ENCODE measurements at regions not wholly inside any gene's neighbourhood (a gene's known extent, or its start where the extent isn't known, plus 50 kb on each side); places are given as distances from the start of the nearest gene placed in this dataset.

DNA sequence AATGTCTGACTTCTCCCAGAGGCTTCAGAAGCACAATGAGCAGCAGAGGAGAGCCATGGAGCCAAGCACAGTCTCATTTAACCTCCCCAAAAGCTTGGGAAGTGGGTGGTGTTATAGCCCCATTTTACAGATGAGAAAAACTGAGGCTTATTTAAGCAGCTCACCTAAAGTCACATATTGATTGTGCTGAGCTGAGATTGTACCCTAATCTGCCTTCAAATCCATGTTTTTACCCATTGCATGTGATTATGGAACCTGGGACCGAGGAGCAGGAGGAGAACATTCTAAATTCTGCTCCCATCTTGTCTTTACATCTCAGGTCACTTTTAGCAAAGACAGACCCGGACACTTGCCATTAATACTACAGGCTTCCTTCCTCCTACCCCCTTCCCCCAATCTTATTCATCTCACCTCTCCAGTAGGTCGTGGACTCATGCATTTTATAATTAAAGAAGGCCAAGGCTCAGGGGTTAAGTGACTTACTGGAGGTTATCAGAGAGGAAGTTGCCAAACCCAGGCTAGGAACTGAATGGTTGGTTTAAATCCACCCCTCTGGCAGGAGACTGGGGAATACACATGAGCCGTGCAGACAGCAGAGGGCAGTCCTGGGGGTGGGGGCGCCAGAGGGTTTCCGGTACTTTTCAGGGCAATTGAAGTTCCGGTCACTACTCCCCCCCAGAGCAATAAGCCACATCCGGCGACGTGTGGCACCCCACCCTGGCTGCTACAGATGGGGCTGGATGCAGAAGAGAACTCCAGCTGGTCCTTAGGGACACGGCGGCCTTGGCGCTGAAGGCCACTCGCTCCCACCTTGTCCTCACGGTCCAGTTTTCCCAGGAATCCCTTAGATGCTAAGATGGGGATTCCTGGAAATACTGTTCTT is 51.0 kb upstream of the IL17B start (continued):
- TF ChIP-seq, protein P1, sequence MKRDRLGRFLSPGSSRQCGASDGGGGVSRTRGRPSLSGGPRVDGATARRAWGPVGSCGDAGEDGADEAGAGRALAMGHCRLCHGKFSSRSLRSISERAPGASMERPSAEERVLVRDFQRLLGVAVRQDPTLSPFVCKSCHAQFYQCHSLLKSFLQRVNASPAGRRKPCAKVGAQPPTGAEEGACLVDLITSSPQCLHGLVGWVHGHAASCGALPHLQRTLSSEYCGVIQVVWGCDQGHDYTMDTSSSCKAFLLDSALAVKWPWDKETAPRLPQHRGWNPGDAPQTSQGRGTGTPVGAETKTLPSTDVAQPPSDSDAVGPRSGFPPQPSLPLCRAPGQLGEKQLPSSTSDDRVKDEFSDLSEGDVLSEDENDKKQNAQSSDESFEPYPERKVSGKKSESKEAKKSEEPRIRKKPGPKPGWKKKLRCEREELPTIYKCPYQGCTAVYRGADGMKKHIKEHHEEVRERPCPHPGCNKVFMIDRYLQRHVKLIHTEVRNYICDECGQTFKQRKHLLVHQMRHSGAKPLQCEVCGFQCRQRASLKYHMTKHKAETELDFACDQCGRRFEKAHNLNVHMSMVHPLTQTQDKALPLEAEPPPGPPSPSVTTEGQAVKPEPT (CRISPR knock-in tag; IDR thresholded peaks at IDR 0.05; ENCODE audit: low read depth): 0 out of 2 replicates have a peak, but pooled peaks have one; percentile 36
- peak; percentile 99 for TF ChIP-seq ZNF629 (CRISPR knock-in tag; conservative IDR thresholded peaks at IDR 0.05)
- peak; percentile 44; the same call in 1 of the 2 replicates for TF ChIP-seq MEF2D (CRISPR knock-in tag; IDR thresholded peaks at IDR 0.05)
- peak; percentile 88 for TF ChIP-seq ZMYM3 (CRISPR knock-in tag; IDR thresholded peaks at IDR 0.05)
- TF ChIP-seq CHD4 (IDR thresholded peaks at IDR 0.05; ENCODE audit: borderline replicate concordance, low read length): peak; percentile 91
- TF ChIP-seq, protein P2, sequence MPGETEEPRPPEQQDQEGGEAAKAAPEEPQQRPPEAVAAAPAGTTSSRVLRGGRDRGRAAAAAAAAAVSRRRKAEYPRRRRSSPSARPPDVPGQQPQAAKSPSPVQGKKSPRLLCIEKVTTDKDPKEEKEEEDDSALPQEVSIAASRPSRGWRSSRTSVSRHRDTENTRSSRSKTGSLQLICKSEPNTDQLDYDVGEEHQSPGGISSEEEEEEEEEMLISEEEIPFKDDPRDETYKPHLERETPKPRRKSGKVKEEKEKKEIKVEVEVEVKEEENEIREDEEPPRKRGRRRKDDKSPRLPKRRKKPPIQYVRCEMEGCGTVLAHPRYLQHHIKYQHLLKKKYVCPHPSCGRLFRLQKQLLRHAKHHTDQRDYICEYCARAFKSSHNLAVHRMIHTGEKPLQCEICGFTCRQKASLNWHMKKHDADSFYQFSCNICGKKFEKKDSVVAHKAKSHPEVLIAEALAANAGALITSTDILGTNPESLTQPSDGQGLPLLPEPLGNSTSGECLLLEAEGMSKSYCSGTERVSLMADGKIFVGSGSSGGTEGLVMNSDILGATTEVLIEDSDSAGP (CRISPR knock-in tag; IDR thresholded peaks at IDR 0.05; ENCODE audit: borderline replicate concordance): 0 out of 2 replicates have a peak, but pooled peaks have one; percentile 70
- TF ChIP-seq FLYWCH1 (CRISPR knock-in tag; IDR thresholded peaks at IDR 0.05): peak; percentile 82; the same call in 1 of the 2 replicates
- TF ChIP-seq ARNTL (CRISPR knock-in tag; IDR thresholded peaks at IDR 0.05): 0 out of 2 replicates have a peak, but pooled peaks have one; percentile 19
- TF ChIP-seq, protein P3, sequence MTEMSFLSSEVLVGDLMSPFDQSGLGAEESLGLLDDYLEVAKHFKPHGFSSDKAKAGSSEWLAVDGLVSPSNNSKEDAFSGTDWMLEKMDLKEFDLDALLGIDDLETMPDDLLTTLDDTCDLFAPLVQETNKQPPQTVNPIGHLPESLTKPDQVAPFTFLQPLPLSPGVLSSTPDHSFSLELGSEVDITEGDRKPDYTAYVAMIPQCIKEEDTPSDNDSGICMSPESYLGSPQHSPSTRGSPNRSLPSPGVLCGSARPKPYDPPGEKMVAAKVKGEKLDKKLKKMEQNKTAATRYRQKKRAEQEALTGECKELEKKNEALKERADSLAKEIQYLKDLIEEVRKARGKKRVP (CRISPR knock-in tag; IDR thresholded peaks at IDR 0.05): 0 out of 4 replicates have a peak, but pooled peaks of 1 of the 2 experiments have one; percentile 41
- no peak for TF ChIP-seq ZNF598 (CRISPR knock-in tag; IDR thresholded peaks at IDR 0.05; ENCODE audit: borderline replicate concordance)
- TF ChIP-seq, protein P4, sequence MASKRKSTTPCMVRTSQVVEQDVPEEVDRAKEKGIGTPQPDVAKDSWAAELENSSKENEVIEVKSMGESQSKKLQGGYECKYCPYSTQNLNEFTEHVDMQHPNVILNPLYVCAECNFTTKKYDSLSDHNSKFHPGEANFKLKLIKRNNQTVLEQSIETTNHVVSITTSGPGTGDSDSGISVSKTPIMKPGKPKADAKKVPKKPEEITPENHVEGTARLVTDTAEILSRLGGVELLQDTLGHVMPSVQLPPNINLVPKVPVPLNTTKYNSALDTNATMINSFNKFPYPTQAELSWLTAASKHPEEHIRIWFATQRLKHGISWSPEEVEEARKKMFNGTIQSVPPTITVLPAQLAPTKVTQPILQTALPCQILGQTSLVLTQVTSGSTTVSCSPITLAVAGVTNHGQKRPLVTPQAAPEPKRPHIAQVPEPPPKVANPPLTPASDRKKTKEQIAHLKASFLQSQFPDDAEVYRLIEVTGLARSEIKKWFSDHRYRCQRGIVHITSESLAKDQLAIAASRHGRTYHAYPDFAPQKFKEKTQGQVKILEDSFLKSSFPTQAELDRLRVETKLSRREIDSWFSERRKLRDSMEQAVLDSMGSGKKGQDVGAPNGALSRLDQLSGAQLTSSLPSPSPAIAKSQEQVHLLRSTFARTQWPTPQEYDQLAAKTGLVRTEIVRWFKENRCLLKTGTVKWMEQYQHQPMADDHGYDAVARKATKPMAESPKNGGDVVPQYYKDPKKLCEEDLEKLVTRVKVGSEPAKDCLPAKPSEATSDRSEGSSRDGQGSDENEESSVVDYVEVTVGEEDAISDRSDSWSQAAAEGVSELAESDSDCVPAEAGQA (IDR thresholded peaks at IDR 0.05; ENCODE audit: low read depth): peak; percentile 45; the same call in 1 of the 2 replicates
- TF ChIP-seq, protein P4 (CRISPR knock-in tag; IDR thresholded peaks at IDR 0.05; ENCODE audit: borderline replicate concordance): no peak
- TF ChIP-seq MIXL1 (CRISPR knock-in tag; IDR thresholded peaks at IDR 0.05): peak; percentile 47; the same call in 1 of the 2 replicates
- TF ChIP-seq BORCS8-MEF2B (CRISPR knock-in tag; IDR thresholded peaks at IDR 0.05): 0 out of 2 replicates have a peak, but pooled peaks have one; percentile 9
- TF ChIP-seq ZNF510 (CRISPR knock-in tag; IDR thresholded peaks at IDR 0.05; ENCODE audit: low read depth): no peak
- TF ChIP-seq SMC3 (IDR thresholded peaks at IDR 0.05; ENCODE audit: low read length): peak; percentile 21
- peak; percentile 61 for TF ChIP-seq RXRA (CRISPR knock-in tag; IDR thresholded peaks at IDR 0.05)
- TF ChIP-seq ZNF614 (CRISPR knock-in tag; IDR thresholded peaks at IDR 0.05; ENCODE audit: borderline replicate concordance): 0 out of 2 replicates have a peak, but pooled peaks have one; percentile 14
